H1 (cell line): ENCODE measurements at regions not wholly inside any gene's neighbourhood (a gene's known extent, or its start where the extent isn't known, plus 50 kb on each side); places are given as distances from the start of the nearest gene placed in this dataset.

Source experiments
- CTCF ChIA-PET: fragments of 300-600 bp; sonication (Branson Sonifier 250); formaldehyde crosslinking; loops from one replicate; lab custom pipeline; 2021; ENCODE audit not compliant: partially characterized antibody; lab: Charles Lee
- POLR2A ChIA-PET: fragments of 300-600 bp; sonication (Branson Sonifier 250); formaldehyde crosslinking; loops from one replicate; lab custom pipeline; 2021; ENCODE audit warnings: inconsistent platforms; ENCODE audit not compliant: partially characterized antibody; lab: Charles Lee
- DNase-seq, 2 experiments: peaks; one replicate each; pipeline versions ENCODE4 v3.0.0 to v3.0.0-alpha.2; 2010 to 2022; ENCODE audit warnings: low spot score in 2 of 2, low read depth in 1 of 2, mixed read lengths in 1 of 2
- FAIRE-seq: peaks from 2 replicates; lab custom pipeline; 2011; peaks lifted over from hg19 to GRCh38; lab: Jason Lieb, UNC
- H2AFZ ChIP-seq: 2 replicates; pipeline ENCODE4 v1.8.1; 2012; ENCODE audit warnings: low read length, inconsistent platforms
- H2AK5ac ChIP-seq: 2 replicates; pipeline ENCODE4 v1.6.1; 2013; ENCODE audit warnings: low read depth, low read length
- H2BK120ac ChIP-seq: replicated peaks from 2 replicates; pipeline ENCODE3; 2013; ENCODE audit warnings: low read depth, low read length, inconsistent platforms
- H2BK12ac ChIP-seq: 2 replicates; pipeline ENCODE4 v1.6.1; 2013; ENCODE audit warnings: low read depth, low read length
- H2BK15ac ChIP-seq: 2 replicates; pipeline ENCODE4 v1.6.1; 2013; ENCODE audit warnings: low read length
- H2BK20ac ChIP-seq: 2 replicates; pipeline ENCODE4 v1.6.1; 2013; ENCODE audit warnings: low read length
- H2BK5ac ChIP-seq: 2 replicates; pipeline ENCODE4 v1.6.1; 2013; ENCODE audit warnings: low read depth, low read length
- H3K14ac ChIP-seq: 2 replicates; pipeline ENCODE4 v1.6.1; 2013; ENCODE audit warnings: inconsistent platforms; ENCODE audit not compliant: insufficient read length
- H3K18ac ChIP-seq: 2 replicates; pipeline ENCODE4 v1.6.1; 2013; ENCODE audit warnings: low read length; ENCODE audit errors: extremely low read depth
- H3K23ac ChIP-seq: 2 replicates; pipeline ENCODE4 v1.6.1; 2013; ENCODE audit warnings: inconsistent platforms; ENCODE audit not compliant: insufficient read length
- H3K23me2 ChIP-seq: 2 replicates; pipeline ENCODE4 v1.6.1; 2013; ENCODE audit warnings: low read depth, low read length
- H3K27ac ChIP-seq: 2 replicates; pipeline ENCODE4 v1.6.1; 2011; ENCODE audit warnings: low read depth, low read length, inconsistent platforms
- H3K27me3 ChIP-seq, 4 experiments: replicated peaks in 1 of 4; 1 replicate in 1 of 4; 2 replicates in 3 of 4; pipeline versions ENCODE4 v1.6.1 to v1.8.1; 2011 to 2013; ENCODE audit warnings: low read length in 3 of 4, mild to moderate bottlenecking in 3 of 4, inconsistent platforms in 2 of 4, mixed read lengths in 2 of 4, moderate library complexity in 1 of 4; ENCODE audit not compliant: control insufficient read depth in 3 of 4, insufficient read depth in 3 of 4; ENCODE audit errors: extremely low read depth in 1 of 4
- H3K36me3 ChIP-seq, 4 experiments: 2 replicates each; pipeline versions ENCODE4 v1.6.1 to v1.8.1; 2011 to 2013; ENCODE audit warnings: mild to moderate bottlenecking in 4 of 4, low read length in 3 of 4, moderate library complexity in 2 of 4, control low read depth in 1 of 4, inconsistent platforms in 1 of 4; ENCODE audit not compliant: insufficient read depth in 4 of 4, control insufficient read depth in 2 of 4
- H3K4ac ChIP-seq: replicated peaks from 2 replicates; pipeline ENCODE3; 2013; ENCODE audit warnings: low read length, low read depth, mixed read lengths, inconsistent platforms; ENCODE audit not compliant: insufficient read length
- H3K4me1 ChIP-seq, 4 experiments: replicated peaks in 1 of 4; 1 replicate in 1 of 4; 2 replicates in 3 of 4; pipeline versions ENCODE4 v1.6.1 to v1.8.1; 2011 to 2013; ENCODE audit warnings: low read length in 3 of 4, inconsistent platforms in 2 of 4, mixed read lengths in 1 of 4; ENCODE audit not compliant: insufficient read depth in 4 of 4, control insufficient read depth in 3 of 4
- H3K4me2 ChIP-seq, 2 experiments: 2 replicates each; pipeline versions ENCODE4 v1.6.1 to v1.8.1; 2011 to 2013; ENCODE audit warnings: low read depth in 2 of 2, low read length in 2 of 2, control low read depth in 1 of 2, inconsistent platforms in 1 of 2, mild to moderate bottlenecking in 1 of 2; ENCODE audit not compliant: insufficient read depth in 1 of 2
- H3K4me3 ChIP-seq, 4 experiments: fragments of 200-600, 300-600 bp in 1 of 4; sonication (generic), shearing (Covaris generic), sonication (Bioruptor Twin) in 1 of 4; 2 replicates each; pipeline versions ENCODE4 v1.5.1 to v1.8.1; 2011 to 2016; ENCODE audit warnings: low read length in 4 of 4, low read depth in 3 of 4, control low read depth in 2 of 4, inconsistent platforms in 2 of 4, mild to moderate bottlenecking in 2 of 4, mixed read lengths in 1 of 4, moderate library complexity in 1 of 4; ENCODE audit not compliant: insufficient read depth in 2 of 4; ENCODE audit errors: extremely low read depth in 1 of 4
- H3K56ac ChIP-seq: replicated peaks from 2 replicates; pipeline ENCODE3; 2013; ENCODE audit warnings: low read depth, mild to moderate bottlenecking, mixed read lengths, low read length, inconsistent platforms; ENCODE audit not compliant: insufficient read length
- H3K79me1 ChIP-seq: 2 replicates; pipeline ENCODE4 v1.6.1; 2013; ENCODE audit warnings: low read depth, low read length, control low read depth
- H3K79me2 ChIP-seq, 2 experiments: 2 replicates each; pipeline versions ENCODE4 v1.6.1 to v1.8.1; 2012 to 2013; ENCODE audit warnings: low read length in 2 of 2, mild to moderate bottlenecking in 2 of 2, inconsistent platforms in 1 of 2; ENCODE audit not compliant: insufficient read depth in 2 of 2, control insufficient read depth in 1 of 2
- H3K9ac ChIP-seq, 4 experiments: replicated peaks in 1 of 4; 1 replicate in 1 of 4; 2 replicates in 3 of 4; pipeline versions ENCODE4 v1.6.1 to v1.8.1; 2011 to 2013; ENCODE audit warnings: low read depth in 3 of 4, low read length in 3 of 4, control low read depth in 2 of 4, mild to moderate bottlenecking in 2 of 4, moderate library complexity in 2 of 4, inconsistent platforms in 1 of 4; ENCODE audit errors: extremely low read depth in 1 of 4
- H3K9me3 ChIP-seq, 2 experiments: 2 replicates each; pipeline versions ENCODE4 v1.6.1 to v1.8.1; 2012 to 2013; ENCODE audit warnings: mild to moderate bottlenecking in 2 of 2, moderate library complexity in 2 of 2, control low read depth in 1 of 2, inconsistent platforms in 1 of 2, low read depth in 1 of 2, low read length in 1 of 2, mixed read lengths in 1 of 2; ENCODE audit not compliant: insufficient read depth in 2 of 2
- H4K20me1 ChIP-seq, 2 experiments: replicated peaks in 1 of 2; 2 replicates each; pipeline versions ENCODE3 to v1.8.1; 2011 to 2013; ENCODE audit warnings: inconsistent platforms in 2 of 2, low read length in 2 of 2, mild to moderate bottlenecking in 1 of 2; ENCODE audit not compliant: insufficient read depth in 2 of 2, control insufficient read depth in 1 of 2
- H4K5ac ChIP-seq: 2 replicates; pipeline ENCODE4 v1.6.1; 2013; ENCODE audit warnings: low read length, low read depth, mixed read lengths, inconsistent platforms; ENCODE audit not compliant: insufficient read length
- H4K8ac ChIP-seq: 2 replicates; pipeline ENCODE4 v1.8.0; 2013; ENCODE audit warnings: mild to moderate bottlenecking, moderate library complexity, low read length, inconsistent platforms; ENCODE audit not compliant: insufficient read depth; ENCODE audit errors: extremely low read depth
- H4K91ac ChIP-seq: replicated peaks from 2 replicates; pipeline ENCODE3; 2013; ENCODE audit warnings: low read length, mixed read lengths, inconsistent platforms; ENCODE audit not compliant: insufficient read length
- ASH2L ChIP-seq: fragments of 200-600, 300-600 bp; sonication (generic); IDR thresholded peaks from one replicate; pipeline ENCODE4 v1.7.1; 2017; ENCODE audit warnings: low read length
- CHD1 ChIP-seq: IDR thresholded peaks from 2 replicates; pipeline ENCODE4 v1.6.1; 2012; ENCODE audit warnings: low read depth, low read length, improper control_type of control experiment
- FOSL1 ChIP-seq: IDR thresholded peaks from 2 replicates; pipeline ENCODE4 v1.6.1; 2011; ENCODE audit warnings: mild to moderate bottlenecking, low read depth, low read length, moderate library complexity; ENCODE audit not compliant: insufficient read depth
- GABPA ChIP-seq: IDR thresholded peaks from 2 replicates; pipeline ENCODE4 v1.6.1; 2011; ENCODE audit warnings: mild to moderate bottlenecking, low read length, moderate library complexity, borderline replicate concordance; ENCODE audit not compliant: insufficient read depth
- HDAC2 ChIP-seq, 2 experiments: fragments of 300-600 bp in 1 of 2; sonication (generic) in 1 of 2; IDR thresholded peaks; 2 replicates each; pipeline ENCODE4 v1.6.1; 2011 to 2012; ENCODE audit warnings: low read depth in 2 of 2, low read length in 2 of 2, mild to moderate bottlenecking in 2 of 2, moderate library complexity in 2 of 2, borderline replicate concordance in 1 of 2, inconsistent platforms in 1 of 2
- HDAC6 ChIP-seq: IDR thresholded peaks from one replicate; pipeline ENCODE4 v1.7.1; 2012; ENCODE audit warnings: low read depth, mild to moderate bottlenecking, inconsistent platforms, low read length, moderate library complexity
- KDM1A ChIP-seq: fragments of 200-600, 300-600 bp; sonication (generic); IDR thresholded peaks from 2 replicates; pipeline ENCODE4 v1.7.1; 2016; ENCODE audit warnings: mild to moderate bottlenecking, low read length, borderline replicate concordance
- MAFK ChIP-seq: IDR thresholded peaks from 2 replicates; pipeline ENCODE4 v1.6.1; 2012; ENCODE audit warnings: low read depth, mild to moderate bottlenecking, improper control_type of control experiment, low read length
- MAX ChIP-seq: IDR thresholded peaks from 2 replicates; pipeline ENCODE4 v1.6.1; 2012; ENCODE audit warnings: inconsistent platforms
- POU5F1 ChIP-seq: IDR thresholded peaks from 2 replicates; pipeline ENCODE4 v1.6.1; 2011; ENCODE audit warnings: low read depth, mild to moderate bottlenecking, low read length, moderate library complexity
- RNF2 ChIP-seq: fragments of 200-900, 300-1000 bp; sonication (generic); IDR thresholded peaks from 2 replicates; pipeline ENCODE4 v1.7.1; 2016; ENCODE audit warnings: borderline replicate concordance, low read depth, mild to moderate bottlenecking, antibody characterized with exemption, low read length; ENCODE audit not compliant: poor library complexity, severe bottlenecking; ENCODE audit errors: missing control alignments
- SAP30 ChIP-seq: fragments of 300-600 bp; sonication (generic); IDR thresholded peaks from 2 replicates; pipeline ENCODE4 v1.7.1; 2012; ENCODE audit warnings: low read length, moderate library complexity, mild to moderate bottlenecking, inconsistent platforms; ENCODE audit not compliant: insufficient read depth, insufficient replicate concordance
- SIRT6 ChIP-seq: IDR thresholded peaks from one replicate; pipeline ENCODE4 v1.7.1; 2012; ENCODE audit warnings: low read length, inconsistent platforms
- WGBS, 2 experiments: shearing (Covaris generic) in 1 of 2; methylation state at CpG; one replicate each; pipeline versions ENCODE4 v1.1.6 to v1.1.7; 2013 to 2015; ENCODE audit warnings: low lambda C conversion rate in 2 of 2, mixed read lengths in 2 of 2, inconsistent platforms in 1 of 2, low coverage in 1 of 2, missing lambda C conversion rate in 1 of 2; ENCODE audit not compliant: insufficient replicate concordance in 2 of 2, insufficient coverage in 1 of 2, insufficient read length in 1 of 2; ENCODE audit errors: extremely low coverage in 1 of 2, missing lambda C conversion rate in 1 of 2; 5-methylcytosine and 5-hydroxymethylcytosine counted together

GRCh38 chr7:25432807-25433206, 204.5 kb upstream of the NPVF start:
- Histone ChIP-seq H2BK12ac (no peak overlapping the region), H2BK5ac (no peak overlapping the region), H3K9me3 (no peaks in the 10 kb centered on the region), H3K23me2 (no peaks in the 10 kb centered on the region), H2BK20ac (no peak overlapping the region), H3K14ac (no peak overlapping the region), H3K27ac (no peak overlapping the region), H4K5ac (no peak overlapping the region), H3K4me1 (no peaks in the 10 kb centered on the region; a peak in 1 of 7 replicates), H3K79me2 (no peaks in the 10 kb centered on the region), H3K18ac (no peak overlapping the region), H2BK120ac (no peak overlapping the region), H4K20me1 (no peaks in the 10 kb centered on the region), H3K4me2 (no peak overlapping the region), H3K23ac (no peak overlapping the region), H4K91ac (no peak overlapping the region), H3K27me3 (no peaks in the 10 kb centered on the region), H2BK15ac (no peak overlapping the region), H4K8ac (no peak overlapping the region), H3K36me3 (no peaks in the 10 kb centered on the region), H2AK5ac (no peak overlapping the region), H3K9ac (no peak overlapping the region), H3K56ac (no peak overlapping the region), H2AFZ (no peak overlapping the region), H3K4ac (no peak overlapping the region), H3K79me1 (no peaks in the 10 kb centered on the region), H3K4me3 (no peak overlapping the region)
- FAIRE-seq, result no peak
- 88% methylated on average over 2 of the region's 2 CpGs; no CpG with 5 or more reads in 1 of the 2 experiments for WGBS, 2 experiments
- ChIA-PET CTCF (no interaction called here), POLR2A (no interaction called here)
- TF ChIP-seq RNF2, result no peak
- TF ChIP-seq FOSL1, result no peak
- no peak for TF ChIP-seq HDAC2 (IDR thresholded peaks at IDR 0.05; ENCODE audit: borderline replicate concordance in 1 of 2, low read depth in 2 of 2, low read length in 2 of 2)
- TF ChIP-seq HDAC6, result no peak
- no peak for TF ChIP-seq SIRT6
- no peak for TF ChIP-seq MAX
- no peak for TF ChIP-seq GABPA
- TF ChIP-seq POU5F1, result no peak
- TF ChIP-seq MAFK, result no peak
- no peak for TF ChIP-seq CHD1
- no peak for TF ChIP-seq ASH2L
- TF ChIP-seq KDM1A, result no peak
- TF ChIP-seq SAP30, result no peak
- DNase-seq, result no peak
